ENCODE measurements at regions not wholly inside any gene's neighbourhood (a gene's known extent, or its start where the extent isn't known, plus 50 kb on each side); places are given as distances from the start of the nearest gene placed in this dataset.

GRCh38 chrX:96006281-96006680 lies 678.4 kb upstream of the DIAPH2 start:
- TF ChIP-seq EZH2 (conservative IDR thresholded peaks at IDR 0.05; ENCODE audit: low read depth, low read length) = no peak
- TF ChIP-seq E2F5 (CRISPR knock-in tag; conservative IDR thresholded peaks at IDR 0.05) = no peak
- no peak for TF ChIP-seq ATF7 (IDR thresholded peaks at IDR 0.05)
- no peak for TF ChIP-seq ATF7 (CRISPR knock-in tag; IDR thresholded peaks at IDR 0.05)
- no peak for TF ChIP-seq ZNF563 (CRISPR knock-in tag; IDR thresholded peaks at IDR 0.05)
- no peak for TF ChIP-seq REPIN1 (CRISPR knock-in tag; IDR thresholded peaks at IDR 0.05; ENCODE audit: borderline replicate concordance, low read depth)
- no peak for TF ChIP-seq RFX5 (IDR thresholded peaks at IDR 0.05; ENCODE audit: low read depth, low read length)
- no peak for TF ChIP-seq POLR2A (IDR thresholded peaks at IDR 0.05; ENCODE audit: insufficient read depth in 1 of 2, low read depth in 2 of 2, low read length in 2 of 2)
- TF ChIP-seq HNF1A (IDR thresholded peaks at IDR 0.05; ENCODE audit: low read depth) = no peak
- TF ChIP-seq HNF1A (CRISPR knock-in tag; IDR thresholded peaks at IDR 0.05; ENCODE audit: borderline replicate concordance) = no peak
- TF ChIP-seq MED8 (CRISPR knock-in tag; IDR thresholded peaks at IDR 0.05; ENCODE audit: insufficient replicate concordance) = no peak
- no peak for TF ChIP-seq FOXM1 (CRISPR knock-in tag; IDR thresholded peaks at IDR 0.05)

Measured in HepG2 (cell line).